Keratinocyte (primary cell): ENCODE measurements at regions not wholly inside any gene's neighbourhood (a gene's known extent, or its start where the extent isn't known, plus 50 kb on each side); places are given as distances from the start of the nearest gene placed in this dataset.

ENCODE experiments used
- EZH2 ChIP-seq: IDR thresholded peaks from one replicate; pipeline ENCODE4 v1.6.1; 2012; ENCODE audit warnings: inconsistent platforms, mild to moderate bottlenecking, low read length, moderate library complexity
- TF ChIP-seq, protein P1 (sequence below), 3 experiments: IDR thresholded peaks in 1 of 3; conservative IDR thresholded peaks in 1 of 3; optimal IDR thresholded peaks in 1 of 3; 2 replicates in 2 of 3; 3 replicates in 1 of 3; pipeline versions ENCODE3 to v1.5.1; 2011; ENCODE audit warnings: low read length in 3 of 3, mild to moderate bottlenecking in 3 of 3, moderate library complexity in 2 of 3, control low read depth in 1 of 3, inconsistent platforms in 1 of 3; ENCODE audit not compliant: insufficient read depth in 2 of 3; ENCODE audit errors: extremely low read depth in 1 of 3

DNA sequence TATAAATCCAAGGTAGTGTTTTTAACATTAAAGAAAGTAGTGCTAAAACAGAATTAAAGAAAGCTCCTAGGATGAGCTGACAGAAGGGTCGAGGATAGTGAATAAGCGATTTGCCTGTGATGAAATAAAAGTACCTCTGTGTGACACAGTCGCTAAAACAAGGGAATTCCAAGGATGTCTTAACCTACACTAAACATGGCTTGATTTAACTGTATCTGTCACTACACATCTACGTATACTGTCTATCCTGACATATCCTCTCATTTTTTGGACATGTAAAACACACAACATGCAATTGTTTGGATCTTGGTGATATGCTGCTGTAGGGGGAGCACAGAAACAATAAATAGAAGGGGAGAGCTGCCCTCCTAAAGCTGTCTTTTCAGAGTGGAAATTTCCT is 580.8 kb upstream of the SLC8A1 start:
- TF ChIP-seq, protein P1, sequence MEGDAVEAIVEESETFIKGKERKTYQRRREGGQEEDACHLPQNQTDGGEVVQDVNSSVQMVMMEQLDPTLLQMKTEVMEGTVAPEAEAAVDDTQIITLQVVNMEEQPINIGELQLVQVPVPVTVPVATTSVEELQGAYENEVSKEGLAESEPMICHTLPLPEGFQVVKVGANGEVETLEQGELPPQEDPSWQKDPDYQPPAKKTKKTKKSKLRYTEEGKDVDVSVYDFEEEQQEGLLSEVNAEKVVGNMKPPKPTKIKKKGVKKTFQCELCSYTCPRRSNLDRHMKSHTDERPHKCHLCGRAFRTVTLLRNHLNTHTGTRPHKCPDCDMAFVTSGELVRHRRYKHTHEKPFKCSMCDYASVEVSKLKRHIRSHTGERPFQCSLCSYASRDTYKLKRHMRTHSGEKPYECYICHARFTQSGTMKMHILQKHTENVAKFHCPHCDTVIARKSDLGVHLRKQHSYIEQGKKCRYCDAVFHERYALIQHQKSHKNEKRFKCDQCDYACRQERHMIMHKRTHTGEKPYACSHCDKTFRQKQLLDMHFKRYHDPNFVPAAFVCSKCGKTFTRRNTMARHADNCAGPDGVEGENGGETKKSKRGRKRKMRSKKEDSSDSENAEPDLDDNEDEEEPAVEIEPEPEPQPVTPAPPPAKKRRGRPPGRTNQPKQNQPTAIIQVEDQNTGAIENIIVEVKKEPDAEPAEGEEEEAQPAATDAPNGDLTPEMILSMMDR (optimal IDR thresholded peaks at IDR 0.05 in 1 of 3, IDR thresholded peaks at IDR 0.05 in 1 of 3, conservative IDR thresholded peaks at IDR 0.05 in 1 of 3; ENCODE audit: extremely low read depth in 1 of 3, insufficient read depth in 2 of 3, low read length in 3 of 3): no peak
- TF ChIP-seq EZH2: no peak
